IPS-NIHi11 (cell line): ENCODE measurements at regions not wholly inside any gene's neighbourhood (a gene's known extent, or its start where the extent isn't known, plus 50 kb on each side); places are given as distances from the start of the nearest gene placed in this dataset.

Source experiments
- DNase-seq: peaks from one replicate; pipeline ENCODE4 v3.0.0; 2012; ENCODE audit warnings: mixed read lengths, low spot score

DNA sequence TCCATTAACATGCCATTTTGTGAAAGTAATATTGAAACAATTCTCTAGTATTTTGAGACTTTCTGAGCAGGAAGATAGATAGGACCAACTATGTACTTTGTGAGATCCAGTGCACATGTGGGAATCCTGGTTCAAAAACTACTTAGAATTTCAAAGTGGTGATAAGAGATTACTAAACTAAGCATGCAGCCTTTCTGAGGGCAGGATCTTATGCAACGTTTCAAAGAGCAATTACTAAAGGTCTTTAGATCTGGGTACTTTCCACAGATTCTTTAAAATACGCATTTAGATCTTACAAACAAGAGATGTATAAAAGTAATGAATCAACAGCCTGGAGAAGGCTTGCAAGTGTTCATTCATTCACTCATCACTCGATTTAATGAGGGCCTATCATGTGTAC, 124.4 kb upstream of the TRIB2 start:
- no peak for DNase-seq

DNA sequence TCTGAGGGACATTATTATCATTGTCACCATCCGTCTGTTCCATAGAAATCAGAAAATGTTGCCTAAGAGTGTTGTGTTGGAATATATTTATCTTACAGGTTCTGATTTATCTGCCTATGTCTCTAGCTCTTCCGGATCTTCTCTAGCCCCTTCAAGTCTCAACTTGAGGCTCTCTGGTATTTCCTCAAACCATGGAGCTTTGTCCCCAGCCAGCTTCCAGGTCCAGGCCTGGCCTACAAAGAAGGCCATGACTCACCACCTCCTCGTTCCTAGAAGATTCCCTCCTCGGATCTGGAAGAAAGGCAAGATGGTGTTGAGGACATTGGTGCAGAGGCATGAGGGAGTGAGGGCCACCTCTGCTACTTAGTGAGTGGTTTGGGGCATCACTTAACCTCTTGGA, 122.1 kb upstream of the TRIB2 start:
- no peak for DNase-seq

DNA sequence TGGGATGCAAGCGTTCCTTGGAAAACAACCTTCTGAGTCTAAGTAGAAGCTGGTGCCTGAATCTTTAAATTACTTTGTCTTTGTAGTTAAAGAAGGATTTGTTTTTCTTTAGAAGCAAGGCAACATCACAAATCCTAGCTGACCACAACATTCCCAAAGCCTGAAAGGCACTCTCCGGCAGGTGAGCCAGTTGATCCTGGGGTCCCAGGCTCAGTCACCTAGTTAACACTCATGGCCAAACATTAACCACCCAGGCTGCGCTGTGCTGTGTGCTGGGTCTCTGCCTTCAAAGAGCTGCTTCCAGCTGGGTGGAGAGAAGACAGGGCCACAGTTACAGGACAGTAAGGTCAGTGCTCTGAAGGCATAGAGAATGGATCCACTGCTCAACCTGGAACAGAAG, 120.0 kb upstream of the TRIB2 start:
- no peak for DNase-seq

DNA sequence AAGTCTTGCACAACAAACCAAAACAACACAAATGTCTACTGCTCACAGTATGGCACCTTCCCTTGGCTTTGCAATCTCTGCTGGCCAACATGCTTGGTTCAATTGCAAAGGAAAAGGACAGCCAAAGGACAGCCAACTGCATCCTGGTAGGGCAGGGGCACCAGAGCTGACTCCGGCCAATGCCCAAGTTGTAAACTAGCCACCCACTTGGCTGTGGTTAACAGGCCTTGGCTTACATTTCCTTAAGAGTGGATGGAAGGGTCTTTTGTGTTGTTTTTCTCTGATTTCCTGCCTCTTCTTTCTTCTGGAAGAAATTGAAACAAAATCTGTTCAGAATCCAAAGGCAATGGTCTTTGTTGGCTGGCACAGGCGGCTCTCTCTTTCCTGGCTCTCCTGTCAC, 119.1 kb upstream of the TRIB2 start:
- DNase-seq, result no peak

DNA sequence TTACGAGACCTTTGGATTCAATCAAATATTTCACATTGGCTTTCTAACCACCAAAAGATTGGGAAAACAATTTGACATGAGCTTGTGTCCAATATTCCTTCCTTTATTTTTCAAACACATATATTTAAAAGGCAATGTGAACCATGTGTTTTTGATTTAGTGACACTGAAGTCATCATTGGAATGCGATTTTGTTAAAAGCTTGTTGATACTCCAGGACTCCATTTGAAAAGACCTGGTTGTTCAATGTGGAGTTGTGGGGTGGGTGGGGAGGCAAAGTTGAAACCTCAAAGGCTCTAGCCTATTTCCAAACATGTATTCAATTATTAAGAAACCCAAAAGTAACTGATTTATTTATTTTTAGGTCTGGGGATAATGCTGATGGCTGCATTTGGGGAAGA, 114.1 kb upstream of the TRIB2 start:
- DNase-seq, result no peak

DNA sequence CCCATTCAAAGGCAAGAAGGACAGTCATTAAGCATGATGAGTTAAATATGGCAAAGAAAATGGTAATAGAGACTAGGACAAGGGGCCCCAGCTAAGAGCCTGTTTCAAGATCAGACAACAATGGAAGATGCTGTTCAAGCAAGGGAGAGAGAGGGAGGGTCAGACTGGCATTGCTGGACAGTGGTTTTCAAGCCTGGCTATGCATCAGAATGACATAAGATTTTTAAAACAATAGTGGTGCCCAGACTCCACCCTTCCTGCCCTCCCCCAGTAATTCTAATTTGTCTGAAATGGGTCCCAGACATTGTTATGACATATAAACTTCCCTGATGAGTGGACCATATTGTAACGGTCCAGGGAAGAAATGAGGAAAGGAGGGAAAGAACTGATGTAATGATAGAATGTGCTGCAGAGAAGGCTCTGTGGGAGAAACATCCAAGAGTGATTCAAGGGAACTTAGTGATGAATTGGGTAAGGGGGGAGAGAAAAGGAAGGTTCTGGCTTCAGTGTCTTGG, 112.9 kb upstream of the TRIB2 start:
- DNase-seq, result no peak

DNA sequence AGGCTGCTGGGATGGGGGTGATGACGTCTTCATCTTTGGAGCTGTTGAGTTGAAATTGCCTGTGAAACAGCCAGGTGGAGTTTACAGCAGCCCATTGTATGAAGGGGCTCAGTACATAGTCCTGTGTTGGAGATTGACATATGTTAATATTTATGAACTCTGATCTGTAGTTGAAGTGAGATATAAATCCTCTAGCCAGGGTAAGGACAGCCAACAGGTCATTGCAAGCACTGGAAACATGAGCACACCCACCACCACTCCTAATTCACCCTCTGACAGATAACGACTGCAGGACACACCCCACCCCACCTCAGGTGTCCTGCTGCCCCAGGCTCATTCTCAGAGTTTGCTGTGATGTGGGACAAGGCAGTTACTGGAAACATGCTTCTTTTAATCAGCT, 112.4 kb upstream of the TRIB2 start:
- no peak for DNase-seq

DNA sequence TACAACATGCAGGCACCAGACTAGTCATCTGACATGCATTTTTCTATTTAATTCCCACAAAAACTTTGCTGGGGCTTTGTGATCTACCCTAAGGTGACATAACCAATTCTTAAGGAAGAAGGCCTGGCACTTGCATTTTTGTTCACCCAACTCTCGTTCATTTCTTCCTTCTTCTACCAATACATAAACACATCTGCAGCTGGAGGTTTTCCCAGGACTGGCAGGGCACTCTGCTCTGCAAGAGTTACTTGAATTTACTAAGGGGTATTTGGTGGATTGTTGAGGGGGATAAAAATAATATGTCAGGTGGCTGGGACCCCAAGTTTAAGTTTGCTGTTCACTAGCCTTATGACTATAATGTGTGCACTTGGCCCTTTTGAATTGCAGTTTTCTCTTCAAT, 111.4 kb upstream of the TRIB2 start:
- DNase-seq, result no peak

DNA sequence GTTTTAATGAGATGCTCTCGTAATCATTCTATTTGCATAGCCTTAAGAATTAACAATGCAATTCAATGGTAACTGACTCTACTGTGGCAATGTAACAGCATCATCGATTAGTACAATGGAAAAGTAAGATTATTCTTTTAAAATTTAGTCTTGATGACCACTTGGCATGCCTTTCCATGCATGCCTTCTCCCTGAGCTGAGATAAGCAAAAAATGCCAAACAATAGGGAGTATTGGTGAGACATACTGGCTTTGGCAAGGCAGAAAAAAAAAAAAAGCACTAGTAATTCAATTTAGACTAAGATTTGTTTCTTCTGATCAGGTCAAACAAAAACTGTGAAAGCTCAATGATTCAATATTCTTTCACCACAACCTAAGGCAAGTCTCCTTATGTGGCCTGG, 110.8 kb upstream of the TRIB2 start:
- DNase-seq, result no peak

DNA sequence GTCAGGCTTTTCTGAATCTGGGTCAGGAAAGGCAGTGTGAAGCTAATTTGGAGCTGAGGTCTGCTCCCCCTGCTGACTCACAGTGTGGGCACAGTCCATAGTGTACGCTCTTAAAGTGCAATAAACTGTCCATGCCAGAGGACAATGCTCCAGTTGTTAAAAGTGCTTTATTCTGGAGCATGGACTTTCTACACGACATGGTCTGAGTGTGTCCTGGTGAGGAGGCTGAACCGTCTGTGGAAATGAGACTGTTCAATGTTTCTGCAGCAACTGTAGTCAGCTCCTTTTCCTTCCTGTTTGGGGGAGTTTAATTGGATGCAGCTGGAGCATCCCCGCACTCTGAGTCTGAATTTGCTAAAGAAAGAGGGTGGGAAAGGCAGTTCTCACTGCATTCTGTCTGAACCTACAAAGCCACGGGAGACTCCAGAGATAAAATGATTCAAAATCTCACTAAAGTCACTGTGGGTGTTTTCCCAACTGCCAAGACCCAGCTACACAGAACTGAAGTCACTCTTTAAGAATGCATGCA, 110.2 kb upstream of the TRIB2 start:
- no peak for DNase-seq

DNA sequence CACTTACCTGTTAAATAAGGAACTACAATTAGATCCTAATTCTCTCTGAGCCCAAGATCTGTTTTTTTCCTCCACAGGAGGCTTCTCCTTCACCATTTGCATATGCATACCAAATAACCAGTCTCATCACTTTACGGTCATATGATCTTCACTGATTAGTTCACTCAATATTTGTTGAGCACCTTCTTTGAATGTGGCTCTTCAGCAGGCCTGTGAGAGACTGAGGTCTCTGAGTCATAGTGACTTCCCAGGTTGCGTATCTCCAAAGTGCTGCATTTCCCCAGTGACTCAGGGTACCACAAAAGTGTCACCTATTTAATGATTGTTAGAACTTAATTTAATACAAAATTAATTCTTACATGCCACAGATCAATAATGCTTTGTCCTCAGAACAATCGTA, 108.8 kb upstream of the TRIB2 start:
- no peak for DNase-seq

DNA sequence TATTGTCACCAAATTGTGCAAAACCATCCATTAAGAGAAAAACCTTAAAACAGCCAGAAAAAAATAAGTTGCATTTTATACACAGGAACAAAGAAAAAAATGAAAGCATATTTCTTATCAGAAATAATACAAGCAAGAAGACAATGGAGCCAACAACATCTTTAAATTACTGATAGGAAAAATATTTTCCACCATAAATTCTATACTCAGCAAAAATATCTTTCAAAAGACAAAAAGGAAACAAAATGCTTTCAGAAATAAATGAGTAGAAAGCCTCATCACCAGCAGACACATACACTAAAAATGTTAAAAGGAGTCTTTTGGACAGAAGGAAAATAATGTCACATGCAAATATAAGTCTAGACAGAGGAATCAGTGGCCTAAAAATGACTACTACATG, 106.4 kb upstream of the TRIB2 start:
- no peak for DNase-seq

DNA sequence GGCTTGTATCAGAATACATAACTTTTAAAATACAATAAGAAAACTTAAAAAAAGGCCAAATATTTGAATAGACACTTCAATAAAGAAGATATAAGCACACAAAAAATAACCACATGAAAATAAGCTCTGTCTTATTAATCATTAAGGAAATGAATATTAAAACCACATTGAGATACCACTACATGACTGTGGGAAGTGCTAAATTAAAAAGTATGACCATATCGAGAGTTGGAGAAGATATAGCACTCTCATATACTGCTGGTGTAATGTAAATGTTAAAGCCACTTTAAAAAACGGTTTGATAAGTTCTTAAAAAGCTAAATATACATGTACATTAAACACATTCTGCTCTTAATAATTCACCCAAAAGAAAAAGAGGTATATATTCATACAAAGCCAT, 104.6 kb upstream of the TRIB2 start:
- DNase-seq, result no peak

DNA sequence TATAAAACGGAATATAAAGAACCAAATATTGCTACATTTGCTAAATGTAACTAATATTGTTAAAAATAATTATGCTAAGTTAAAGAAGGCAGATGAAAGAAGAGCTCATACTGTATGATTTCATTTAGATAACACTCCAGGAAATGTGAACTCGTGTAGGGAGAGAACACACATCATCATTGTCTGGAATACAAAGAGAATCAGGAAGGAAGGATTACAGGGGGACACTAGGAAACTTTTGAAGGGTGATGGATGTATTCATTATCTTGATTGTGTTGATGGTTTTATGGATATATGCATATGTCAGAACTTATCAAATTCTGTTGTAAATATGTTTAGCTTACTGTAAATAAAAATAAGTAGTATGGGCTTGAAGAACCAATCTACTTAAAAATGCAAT, 104.1 kb upstream of the TRIB2 start:
- no peak for DNase-seq

DNA sequence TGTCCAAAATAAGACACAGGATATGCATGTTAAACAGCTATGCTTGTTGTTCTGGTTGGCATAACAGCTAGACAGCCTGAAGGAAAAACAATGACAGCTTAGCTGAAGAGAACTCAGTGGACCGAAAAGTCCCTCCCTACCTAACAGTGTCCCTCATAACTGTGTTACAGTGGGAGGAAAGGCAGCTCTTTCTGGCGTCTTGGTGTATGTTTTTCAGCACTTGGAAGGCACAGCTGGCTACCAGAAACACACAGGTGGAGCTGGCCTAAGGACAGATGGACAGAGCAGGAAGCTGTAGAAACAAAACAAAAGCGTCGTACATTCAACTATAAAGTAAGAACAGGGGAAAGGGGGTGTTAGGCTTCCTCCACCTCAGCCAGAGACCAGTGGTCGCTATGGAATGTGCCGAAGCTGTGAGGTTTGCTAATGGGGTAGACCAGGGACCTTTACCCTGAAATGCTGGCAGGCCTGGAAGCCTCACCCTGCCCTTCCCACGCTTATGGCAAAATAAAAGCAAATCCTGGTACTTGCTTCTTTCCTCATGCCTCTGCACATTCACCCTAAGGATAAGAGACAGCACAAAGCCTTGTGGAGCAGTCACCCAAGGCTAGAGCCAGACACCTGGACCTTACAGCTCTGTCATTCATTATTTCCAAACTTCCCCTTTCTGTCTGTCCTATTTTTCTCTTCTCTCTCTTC, 103.5 kb upstream of the TRIB2 start:
- DNase-seq, result no peak

DNA sequence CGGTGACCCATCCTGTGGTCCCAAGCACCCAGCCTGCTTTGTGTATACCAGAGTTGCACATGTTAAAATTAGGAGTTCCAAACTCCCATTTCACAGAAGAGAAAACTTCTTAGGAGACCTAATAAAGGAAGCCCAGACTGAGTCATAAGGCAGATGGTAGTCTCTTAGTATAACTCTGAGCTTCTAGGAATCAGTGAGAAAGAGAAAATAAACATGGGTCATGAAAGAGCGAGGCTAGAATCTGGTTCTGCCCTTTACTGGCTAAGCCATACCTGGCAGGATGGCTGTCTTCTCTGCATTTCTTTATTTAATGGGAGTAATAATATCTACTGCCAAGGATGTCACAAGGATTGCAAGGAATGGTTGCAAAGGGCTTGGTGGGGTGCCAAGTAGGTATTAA, 101.2 kb upstream of the TRIB2 start:
- no peak for DNase-seq

DNA sequence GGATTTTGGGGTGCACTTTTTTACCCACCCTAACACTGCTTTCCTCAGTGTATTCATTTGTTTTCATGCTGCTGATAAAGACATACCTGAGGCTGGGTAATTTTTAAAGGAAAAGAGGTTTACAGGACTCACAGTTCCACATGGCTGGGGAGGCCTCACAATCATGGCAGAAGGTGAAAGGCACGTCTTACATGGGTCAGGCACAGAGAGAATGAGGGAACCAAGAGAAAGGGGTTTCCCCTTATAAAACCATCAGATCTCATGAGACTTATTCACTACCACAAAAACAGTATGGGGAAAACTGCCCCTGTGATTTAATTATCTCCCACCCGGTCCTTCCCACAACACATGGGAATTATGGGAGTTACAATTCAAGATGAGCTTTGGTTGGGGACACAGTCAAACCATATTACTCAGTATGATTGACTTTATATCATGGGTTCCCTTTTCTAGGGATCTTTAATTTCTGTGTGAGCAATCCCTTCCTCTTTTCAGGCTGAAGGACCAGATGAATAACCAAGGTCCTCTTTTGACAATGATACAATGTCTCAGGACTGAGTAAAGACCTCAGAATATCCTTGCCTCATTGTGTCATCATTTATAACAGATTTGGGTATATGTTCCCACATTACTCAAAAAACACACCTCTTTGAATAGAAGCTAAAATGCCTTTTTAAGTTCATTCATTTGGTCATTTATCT, 100.1 kb upstream of the TRIB2 start:
- no peak for DNase-seq

DNA sequence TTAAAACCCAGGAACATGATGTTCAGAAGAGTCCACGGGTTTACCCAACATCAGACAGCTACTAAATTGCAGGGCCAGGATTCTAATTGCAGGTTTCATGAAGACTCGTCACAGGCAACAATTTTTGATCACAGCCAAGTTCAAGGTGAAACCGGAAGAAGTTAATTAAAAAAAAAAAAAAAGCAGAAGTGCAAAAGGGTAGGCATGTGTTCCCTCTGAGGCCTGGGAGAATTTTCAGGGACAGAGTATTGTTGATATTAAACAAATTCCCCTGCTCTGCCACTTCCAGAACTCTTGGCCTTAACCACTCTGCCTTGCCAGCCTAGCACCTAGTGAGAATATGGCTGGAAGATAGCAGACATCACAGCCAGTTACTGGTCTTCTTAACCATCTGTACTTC, 99.4 kb upstream of the TRIB2 start:
- DNase-seq, result no peak

DNA sequence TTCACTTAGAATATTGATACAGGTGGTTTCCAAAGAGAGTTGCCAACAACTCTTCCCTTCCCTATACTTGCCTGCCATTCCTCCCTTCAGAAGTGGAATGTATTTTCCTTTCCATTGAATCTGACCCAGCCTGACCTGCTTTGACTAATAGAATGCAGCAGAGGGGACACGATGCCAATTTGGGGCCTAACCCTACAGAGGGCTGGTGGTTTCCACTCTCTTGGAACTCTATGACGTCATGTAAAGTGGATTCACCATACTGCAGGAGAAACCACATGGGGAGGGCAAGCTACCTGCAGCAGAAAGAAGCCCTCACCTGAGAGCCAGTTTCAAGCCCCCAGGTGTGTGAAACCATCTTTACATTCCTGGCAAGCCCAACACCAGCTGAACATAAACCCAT, 98.9 kb upstream of the TRIB2 start:
- no peak for DNase-seq

DNA sequence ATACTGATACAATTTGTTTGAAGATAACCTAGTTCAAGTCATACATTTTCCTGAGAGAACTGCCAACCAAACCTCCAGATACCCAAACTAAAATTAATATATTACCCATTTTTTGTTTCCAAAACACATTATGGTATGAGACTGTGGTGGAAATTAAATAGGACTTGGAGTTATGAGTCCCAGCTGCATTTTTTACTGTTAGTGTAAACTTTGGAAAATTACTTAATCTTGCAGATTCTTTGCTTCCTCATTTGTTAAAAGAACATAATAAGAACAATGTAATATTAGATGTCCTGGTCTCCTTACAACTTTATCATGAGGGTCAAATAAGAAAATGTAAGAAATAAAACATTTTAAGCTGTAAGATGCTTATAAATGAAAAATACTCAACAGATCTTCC, 98.2 kb upstream of the TRIB2 start:
- DNase-seq, result no peak

DNA sequence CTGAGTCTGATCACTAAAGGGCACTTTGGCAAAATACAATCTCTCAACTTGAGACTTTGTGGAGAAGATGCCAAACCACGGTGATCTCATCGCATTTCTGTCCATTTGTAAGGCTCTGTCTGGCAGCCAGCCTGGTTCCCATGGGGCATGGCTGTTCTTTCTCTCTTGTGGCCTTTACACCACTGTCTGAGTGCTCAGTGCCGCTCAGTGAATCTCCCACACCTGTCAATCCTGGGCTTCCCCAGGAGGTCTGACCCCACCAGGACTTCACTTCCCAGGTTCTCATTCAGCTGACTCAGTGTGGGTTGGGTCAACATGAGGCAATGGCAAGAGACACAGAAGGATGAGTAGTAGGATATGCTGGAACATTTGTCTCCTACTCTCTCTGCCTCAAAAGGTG, 96.8 kb upstream of the TRIB2 start:
- no peak for DNase-seq

DNA sequence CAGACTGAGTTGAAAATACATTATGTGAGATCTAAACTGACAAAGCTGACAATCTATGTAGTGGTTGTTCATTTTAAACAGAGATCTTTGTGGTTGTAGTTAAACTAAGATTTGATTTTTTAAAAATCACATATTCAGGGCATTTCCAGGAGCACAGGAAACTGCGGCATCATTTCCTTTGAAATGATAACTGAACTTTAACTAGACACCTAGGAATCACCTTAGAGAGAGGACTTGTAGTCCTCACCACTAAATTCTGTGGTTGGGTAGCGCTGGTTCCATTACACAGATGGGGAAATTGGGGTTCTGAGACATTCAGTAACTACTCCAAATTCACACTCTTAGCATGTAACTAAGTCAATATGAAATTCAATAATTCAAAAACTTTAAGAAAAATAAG, 96.0 kb upstream of the TRIB2 start:
- DNase-seq, result no peak

DNA sequence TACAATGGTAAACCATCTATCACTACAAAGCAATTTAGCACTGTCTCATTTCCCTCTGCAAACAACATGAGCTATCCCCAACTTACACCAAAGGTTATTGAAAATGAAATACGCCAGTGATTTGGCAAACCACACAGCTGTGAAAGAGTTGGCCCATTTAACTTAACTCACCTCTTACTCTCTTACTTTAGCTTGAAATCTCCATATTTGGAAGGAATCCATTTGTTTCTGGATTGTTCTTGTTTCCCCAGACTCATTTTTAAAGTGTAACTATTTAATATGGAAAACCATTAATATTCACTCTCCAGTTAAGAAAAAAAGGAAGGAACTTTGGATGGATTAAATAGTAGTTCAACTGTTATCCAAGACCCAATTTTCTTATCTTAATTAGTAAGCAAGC, 93.7 kb upstream of the TRIB2 start:
- DNase-seq, result no peak

DNA sequence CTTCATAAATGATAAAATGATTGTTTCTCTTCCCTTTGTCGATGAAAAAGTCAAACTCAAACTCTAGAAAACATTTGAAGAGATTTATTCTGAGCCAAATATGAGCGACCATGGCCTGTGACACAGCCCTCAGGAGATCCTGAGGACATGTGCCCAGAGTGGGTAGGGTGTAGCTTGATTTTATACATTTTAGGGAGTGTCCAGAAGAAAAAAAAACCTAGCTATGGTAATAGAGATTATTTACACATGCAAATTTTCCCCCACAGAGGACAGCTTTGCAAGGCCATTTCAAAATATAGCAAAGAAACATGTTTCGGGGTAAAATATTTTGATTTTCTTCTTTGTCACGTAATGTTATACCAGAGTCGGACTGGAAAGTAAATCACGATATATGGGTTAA, 92.4 kb upstream of the TRIB2 start:
- no peak for DNase-seq
